Esophagus squamous epithelium (tissue), 5 donors: ENCODE measurements at regions not wholly inside any gene's neighbourhood (a gene's known extent, or its start where the extent isn't known, plus 50 kb on each side); places are given as distances from the start of the nearest gene placed in this dataset.

Source experiments
- DNase-seq: peaks from one replicate; lab custom pipeline; 2025; lab: John Stamatoyannopoulos, UW
- H3K27ac ChIP-seq, 4 donors: fragments of 200-600 bp; sonication (generic); one replicate each; pipeline ENCODE4 v1.5.1; 2016 to 2019; ENCODE audit warnings: mild to moderate bottlenecking in 1 of 4
- H3K27me3 ChIP-seq, 4 donors: fragments of 200-600 bp; sonication (generic); 1 replicate in 3 of 4; 2 replicates in 1 of 4; pipeline versions ENCODE4 v1.5.1 to v1.6.0; 2017 to 2021; ENCODE audit warnings: antibody characterized with exemption in 1 of 4
- H3K36me3 ChIP-seq, 3 donors: fragments of 200-600 bp; sonication (generic); one replicate each; pipeline ENCODE4 v1.5.1; 2016 to 2019
- H3K4me1 ChIP-seq, 3 donors: fragments of 200-600 bp; sonication (generic); one replicate each; pipeline ENCODE4 v1.5.1; 2017 to 2019
- H3K4me3 ChIP-seq, 4 donors: fragments of 200-600 bp; sonication (generic); 1 replicate in 3 of 4; 2 replicates in 1 of 4; pipeline ENCODE4 v1.5.1; 2016 to 2019; ENCODE audit warnings: mild to moderate bottlenecking in 2 of 4, moderate library complexity in 1 of 4
- H3K9me3 ChIP-seq, 3 donors: fragments of 200-600 bp; sonication (generic); one replicate each; pipeline ENCODE4 v1.5.1; 2016 to 2019
- POLR2A ChIP-seq, 4 donors: fragments of 450-650 bp; IDR thresholded peaks; one replicate each; pipeline ENCODE4 v1.6.1; 2017; ENCODE audit warnings: antibody characterized with exemption in 4 of 4, mild to moderate bottlenecking in 4 of 4, moderate library complexity in 3 of 4
- WGBS, 2 donors: methylation state at CpG; one replicate each; pipeline ENCODE4 v1.1.5; 2018; 5-methylcytosine and 5-hydroxymethylcytosine counted together
- intact Hi-C: fragments of 100-400 bp; cut with DNase I; formaldehyde crosslinking; loops from one replicate; pipeline ENCODE4 v1.15.0; 2022
- TF ChIP-seq, protein P1 (sequence below), 6 experiments: fragments of 450-650 bp in 4 of 6; fragments of 200-600 bp in 2 of 6; sonication (generic) in 2 of 6; IDR thresholded peaks; one replicate each; pipeline ENCODE4 v1.5.1; 2016 to 2019; ENCODE audit warnings: antibody characterized with exemption in 6 of 6, mild to moderate bottlenecking in 4 of 6, moderate library complexity in 4 of 6
- donor health status: DM: yes; HTN: yes; CAD: no.

DNA sequence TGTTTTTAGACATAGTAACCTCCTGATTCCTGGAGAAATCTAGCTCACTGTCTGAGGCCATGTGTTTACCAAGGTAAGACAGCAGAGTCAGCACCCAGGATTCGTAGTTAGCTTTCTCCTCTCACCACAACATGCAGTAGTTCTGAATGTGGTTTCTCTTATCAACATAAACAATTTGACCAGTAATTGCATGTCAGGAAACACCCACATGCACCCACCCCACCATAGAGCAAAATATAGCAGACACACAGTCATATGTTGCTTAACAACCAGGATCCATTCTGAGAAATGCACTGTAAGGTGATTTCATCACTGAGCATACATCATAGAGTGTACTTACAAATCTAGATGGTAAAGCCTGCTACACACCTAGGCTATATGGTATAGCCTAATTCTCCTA, 1004.0 kb downstream of the ANKRD7 start:
- H3K4me1 ChIP-seq: no peaks in the 10 kb centered on the region
- H3K36me3 ChIP-seq: no peaks in the 10 kb centered on the region
- no peaks in the 10 kb centered on the region for H3K27me3 ChIP-seq
- H3K27ac ChIP-seq: no peak overlapping the region
- no peaks in the 10 kb centered on the region for H3K9me3 ChIP-seq
- 36 to 79% methylated on average over 1 of the region's 1 CpG for WGBS, 2 donors
- DNase-seq: no peak
- no peak for TF ChIP-seq POLR2A (IDR thresholded peaks at IDR 0.05)
- TF ChIP-seq, protein P1, sequence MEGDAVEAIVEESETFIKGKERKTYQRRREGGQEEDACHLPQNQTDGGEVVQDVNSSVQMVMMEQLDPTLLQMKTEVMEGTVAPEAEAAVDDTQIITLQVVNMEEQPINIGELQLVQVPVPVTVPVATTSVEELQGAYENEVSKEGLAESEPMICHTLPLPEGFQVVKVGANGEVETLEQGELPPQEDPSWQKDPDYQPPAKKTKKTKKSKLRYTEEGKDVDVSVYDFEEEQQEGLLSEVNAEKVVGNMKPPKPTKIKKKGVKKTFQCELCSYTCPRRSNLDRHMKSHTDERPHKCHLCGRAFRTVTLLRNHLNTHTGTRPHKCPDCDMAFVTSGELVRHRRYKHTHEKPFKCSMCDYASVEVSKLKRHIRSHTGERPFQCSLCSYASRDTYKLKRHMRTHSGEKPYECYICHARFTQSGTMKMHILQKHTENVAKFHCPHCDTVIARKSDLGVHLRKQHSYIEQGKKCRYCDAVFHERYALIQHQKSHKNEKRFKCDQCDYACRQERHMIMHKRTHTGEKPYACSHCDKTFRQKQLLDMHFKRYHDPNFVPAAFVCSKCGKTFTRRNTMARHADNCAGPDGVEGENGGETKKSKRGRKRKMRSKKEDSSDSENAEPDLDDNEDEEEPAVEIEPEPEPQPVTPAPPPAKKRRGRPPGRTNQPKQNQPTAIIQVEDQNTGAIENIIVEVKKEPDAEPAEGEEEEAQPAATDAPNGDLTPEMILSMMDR (IDR thresholded peaks at IDR 0.05): no peak
- H3K4me3 ChIP-seq: no peak overlapping the region
- intact Hi-C loops: no loop called here

DNA sequence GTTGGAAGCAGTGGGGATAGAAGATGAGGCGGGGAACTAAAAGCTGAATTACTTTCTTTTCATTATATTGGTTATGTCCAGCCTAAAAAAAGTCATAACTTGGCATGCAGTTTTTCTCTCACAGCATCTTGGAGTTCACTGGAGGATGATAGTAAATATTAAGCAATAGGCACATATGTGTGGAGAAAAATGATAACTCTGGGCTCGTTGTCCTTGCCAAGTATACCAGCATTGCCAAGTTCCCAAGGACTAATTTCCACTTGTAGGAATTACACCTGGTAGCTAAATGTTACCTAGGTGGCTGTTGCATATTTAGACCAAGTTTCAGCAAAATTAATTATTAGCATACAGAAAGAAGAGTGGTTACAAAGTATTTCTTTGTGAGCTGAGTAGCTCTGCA, 1007.6 kb downstream of the ANKRD7 start:
- no peaks in the 10 kb centered on the region for H3K27me3 ChIP-seq
- 47 to 55% methylated on average over 2 of the region's 2 CpGs for WGBS, 2 donors
- intact Hi-C loops: no loop called here
- H3K36me3 ChIP-seq: no peaks in the 10 kb centered on the region
- DNase-seq: no peak
- no peak overlapping the region for H3K27ac ChIP-seq
- TF ChIP-seq, protein P1 (IDR thresholded peaks at IDR 0.05): no peak
- TF ChIP-seq POLR2A (IDR thresholded peaks at IDR 0.05): no peak
- H3K4me1 ChIP-seq: no peaks in the 10 kb centered on the region
- H3K9me3 ChIP-seq: no peaks in the 10 kb centered on the region
- no peak overlapping the region for H3K4me3 ChIP-seq

DNA sequence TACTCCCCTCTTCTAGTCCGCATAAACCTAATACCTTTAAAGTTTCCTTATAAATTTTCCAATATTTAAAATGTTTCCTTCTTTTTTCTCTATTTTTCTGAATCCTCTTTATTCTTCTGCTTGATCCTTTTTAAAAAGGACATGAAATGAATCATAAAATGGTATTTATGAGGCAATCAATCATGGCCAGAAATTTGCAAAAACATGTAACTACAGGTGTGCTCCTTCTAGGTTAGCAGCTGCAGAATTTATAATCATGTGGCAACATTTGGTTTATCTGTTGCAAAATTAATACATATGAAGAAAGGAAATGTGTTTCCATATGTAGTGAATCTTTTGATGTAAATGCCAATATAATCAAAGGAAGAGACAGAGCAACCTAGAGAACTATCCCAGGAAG, 1008.5 kb downstream of the ANKRD7 start:
- Histone ChIP-seq H3K9me3 (no peaks in the 10 kb centered on the region), H3K27me3 (no peaks in the 10 kb centered on the region), H3K27ac (no peak overlapping the region), H3K4me3 (no peak overlapping the region), H3K4me1 (no peaks in the 10 kb centered on the region), H3K36me3 (no peaks in the 10 kb centered on the region)
- whole genome bisulfite sequencing, 2 donors: 62 to 63% methylated on average over 1 of the region's 1 CpG
- intact Hi-C loops: no loop called here
- TF ChIP-seq, protein P1 (IDR thresholded peaks at IDR 0.05): no peak
- no peak for TF ChIP-seq POLR2A (IDR thresholded peaks at IDR 0.05)
- no peak for DNase-seq

DNA sequence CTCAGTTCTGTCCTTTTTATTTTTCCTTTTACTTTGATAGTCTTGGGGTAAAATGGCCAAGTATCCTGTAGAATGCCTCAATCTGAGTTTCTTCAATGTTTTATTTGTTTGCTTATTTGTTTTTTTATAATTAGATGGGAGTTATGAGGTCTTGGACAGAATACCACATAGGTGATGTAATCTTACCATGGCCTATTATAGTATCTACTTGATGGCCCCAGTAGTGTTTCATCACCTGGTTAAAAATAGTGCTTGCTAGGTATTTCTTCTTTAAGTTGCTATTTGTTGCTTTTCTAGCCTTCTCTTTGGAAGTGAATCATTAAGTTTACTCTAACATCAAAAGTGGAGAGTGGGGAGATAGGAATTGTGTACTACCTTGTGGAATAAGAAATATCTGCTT, 1020.0 kb upstream of the KCND2 start:
- no peak for DNase-seq
- TF ChIP-seq POLR2A (IDR thresholded peaks at IDR 0.05): no peak
- TF ChIP-seq, protein P1 (IDR thresholded peaks at IDR 0.05): no peak
- no peaks in the 10 kb centered on the region for H3K9me3 ChIP-seq
- H3K27me3 ChIP-seq: no peaks in the 10 kb centered on the region
- no peaks in the 10 kb centered on the region for H3K36me3 ChIP-seq
- no peak overlapping the region for H3K27ac ChIP-seq
- intact Hi-C loops: no loop called here
- no peak overlapping the region for H3K4me3 ChIP-seq
- H3K4me1 ChIP-seq: peaks cover 0 to 6% (median 0%) of the 10 kb centered on the region in 3 donors

DNA sequence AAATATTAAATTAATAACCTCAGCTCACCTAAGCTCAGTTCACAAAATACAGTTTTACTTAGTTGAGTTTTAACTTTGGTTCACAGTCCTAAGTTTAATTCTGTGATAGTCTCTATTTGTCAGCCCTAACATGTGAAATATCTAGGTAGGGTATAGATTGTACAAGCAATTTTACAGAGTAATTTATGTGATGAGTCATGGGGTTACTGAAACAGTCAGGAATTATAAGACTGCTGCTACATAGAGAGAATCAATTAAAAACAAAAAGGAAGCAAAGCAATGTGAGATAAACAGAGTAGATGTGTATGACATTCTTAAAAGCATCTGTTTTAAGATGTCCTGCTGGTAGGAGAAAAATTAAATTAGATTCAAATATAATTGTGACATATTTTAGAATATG, 1018.2 kb upstream of the KCND2 start:
- Histone ChIP-seq H3K27me3 (no peaks in the 10 kb centered on the region), H3K4me1 (peaks cover 0 to 6% (median 0%) of the 10 kb centered on the region in 3 donors), H3K27ac (no peak overlapping the region), H3K4me3 (no peak overlapping the region), H3K36me3 (no peaks in the 10 kb centered on the region), H3K9me3 (no peaks in the 10 kb centered on the region)
- no peak for DNase-seq
- TF ChIP-seq, protein P1 (IDR thresholded peaks at IDR 0.05): no peak
- TF ChIP-seq POLR2A (IDR thresholded peaks at IDR 0.05): no peak
- intact Hi-C loops: no loop called here
